ENCODE measurements at regions not wholly inside any gene's neighbourhood (a gene's known extent, or its start where the extent isn't known, plus 50 kb on each side); places are given as distances from the start of the nearest gene placed in this dataset.

DNA sequence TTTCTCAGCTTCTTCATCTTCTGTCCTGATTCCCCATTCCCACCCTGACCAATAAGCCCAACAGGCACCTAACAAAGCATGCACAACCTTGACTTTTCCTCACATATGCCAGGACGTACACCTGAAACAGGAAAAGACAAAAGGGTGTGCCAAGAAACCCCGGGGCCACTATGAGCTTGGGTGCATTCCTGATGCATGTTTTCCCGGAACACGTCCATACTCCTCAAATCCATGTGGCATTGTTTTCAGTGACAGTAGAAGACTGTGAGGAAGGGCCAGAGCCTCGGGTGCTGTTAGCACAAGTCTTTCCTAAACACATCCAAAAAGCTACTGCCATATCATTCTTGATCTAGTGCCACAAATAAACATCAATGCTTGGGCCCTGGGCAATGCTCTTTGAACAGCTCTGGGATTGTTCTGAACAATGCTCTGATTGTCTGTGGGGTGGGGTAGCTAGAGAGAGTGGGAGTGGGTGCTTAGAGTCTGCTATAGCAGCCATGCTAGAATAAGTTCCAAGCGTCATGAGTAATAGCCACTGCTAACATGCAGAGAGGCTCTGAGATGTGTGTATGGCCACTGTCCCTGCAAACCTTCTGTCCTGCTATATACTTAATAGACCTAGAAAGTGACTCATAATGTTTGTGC, 181.7 kb upstream of the CRIM1 start:
- TF ChIP-seq GABPA (IDR thresholded peaks at IDR 0.05; ENCODE audit: low read depth) (no peak), CTCF (IDR thresholded peaks at IDR 0.05; ENCODE audit: insufficient read depth, low read length) (no peak), POLR2AphosphoS5 (IDR thresholded peaks at IDR 0.05; ENCODE audit: low read depth) (no peak), REST (IDR thresholded peaks at IDR 0.05; ENCODE audit: insufficient replicate concordance, low read depth) (no peak), SPI1 (IDR thresholded peaks at IDR 0.05; ENCODE audit: borderline replicate concordance, low read depth) (no peak)
- H3K27ac ChIP-seq (replicated peaks) = no peak overlapping the region
- no peak overlapping the region for H3K4me3 ChIP-seq (replicated peaks; ENCODE audit: insufficient read depth, low read length)
- no peak for DNase-seq (ENCODE audit: low read depth in 1 of 2, low spot score in 1 of 2)
- H3K27me3 ChIP-seq (ENCODE audit: insufficient read depth, poor library complexity, severe bottlenecking) = no peaks in the 10 kb centered on the region

- TF ChIP-seq POLR2AphosphoS5 (IDR thresholded peaks at IDR 0.05; ENCODE audit: low read depth) = no peak
- TF ChIP-seq REST (IDR thresholded peaks at IDR 0.05; ENCODE audit: insufficient replicate concordance, low read depth) = no peak
- TF ChIP-seq SPI1 (IDR thresholded peaks at IDR 0.05; ENCODE audit: borderline replicate concordance, low read depth) = no peak
- TF ChIP-seq GABPA (IDR thresholded peaks at IDR 0.05; ENCODE audit: low read depth) = no peak
- no peak for TF ChIP-seq CTCF (IDR thresholded peaks at IDR 0.05; ENCODE audit: insufficient read depth, low read length)
- Histone ChIP-seq H3K27ac (replicated peaks) (no peak overlapping the region), H3K27me3 (ENCODE audit: insufficient read depth, poor library complexity, severe bottlenecking) (no peaks in the 10 kb centered on the region), H3K4me3 (replicated peaks; ENCODE audit: insufficient read depth, low read length) (no peak overlapping the region)
- DNase-seq (ENCODE audit: low read depth in 1 of 2, low spot score in 1 of 2) = no peak
Observed at GRCh38 chr2:36172824-36173223, 182.8 kb upstream of the CRIM1 start.

DNA sequence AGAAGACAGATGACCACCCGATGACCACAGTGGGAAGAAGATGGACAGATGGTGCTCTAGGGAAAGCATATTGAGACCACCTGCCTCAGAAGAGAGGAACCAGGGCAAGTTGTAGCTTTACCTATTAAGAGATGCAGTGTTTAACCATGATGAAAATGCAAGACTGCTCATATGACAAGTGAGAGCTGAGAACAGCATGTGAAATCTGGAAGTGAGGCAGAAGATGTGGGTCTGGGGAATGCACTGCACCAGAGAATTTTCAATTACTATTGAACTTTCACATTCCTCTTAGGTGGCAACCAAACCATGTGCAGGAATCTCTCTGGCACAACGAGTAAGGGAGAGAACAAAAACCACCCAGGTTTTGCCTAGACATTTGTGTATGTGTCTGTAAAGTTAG, 184.8 kb upstream of the CRIM1 start:
- Histone ChIP-seq H3K4me3 (replicated peaks; ENCODE audit: insufficient read depth, low read length) (no peak overlapping the region), H3K27ac (replicated peaks) (no peak overlapping the region), H3K27me3 (ENCODE audit: insufficient read depth, poor library complexity, severe bottlenecking) (no peaks in the 10 kb centered on the region)
- no peak for DNase-seq (ENCODE audit: low read depth in 1 of 2, low spot score in 1 of 2)
- no peak for TF ChIP-seq GABPA (IDR thresholded peaks at IDR 0.05; ENCODE audit: low read depth)
- TF ChIP-seq POLR2AphosphoS5 (IDR thresholded peaks at IDR 0.05; ENCODE audit: low read depth) = no peak
- TF ChIP-seq REST (IDR thresholded peaks at IDR 0.05; ENCODE audit: insufficient replicate concordance, low read depth) = no peak
- TF ChIP-seq CTCF (IDR thresholded peaks at IDR 0.05; ENCODE audit: insufficient read depth, low read length) = no peak
- TF ChIP-seq SPI1 (IDR thresholded peaks at IDR 0.05; ENCODE audit: borderline replicate concordance, low read depth) = no peak

Data from HL-60 (cell line).